ENCODE measurements at regions not wholly inside any gene's neighbourhood (a gene's known extent, or its start where the extent isn't known, plus 50 kb on each side); places are given as distances from the start of the nearest gene placed in this dataset.
"Not testable (repeated sequence)": the region's sequence is repeated elsewhere in the genome, so short reads cannot be mapped to it uniquely, and the experiment has no call there.

- no peaks in the 10 kb centered on the region for H3K9me3 ChIP-seq
- H3K36me3 ChIP-seq = no peaks in the 10 kb centered on the region
- H3K27ac ChIP-seq = no peak overlapping the region
- no peaks in the 10 kb centered on the region for H3K4me1 ChIP-seq (ENCODE audit: control insufficient read depth in 1 of 2, insufficient read depth in 1 of 2, low read depth in 1 of 2, low read length in 1 of 2)
- no peak for TF ChIP-seq CTCF (IDR thresholded peaks at IDR 0.05)
- H3K27me3 ChIP-seq = no peaks in the 10 kb centered on the region
- H3K4me3 ChIP-seq (ENCODE audit: low read depth in 1 of 2, low read length in 1 of 2) = no peak overlapping the region
Observed at GRCh38 chr6:8301502-8301901, 133.8 kb downstream of the SLC35B3 start.

GRCh38 chr6:8299034-8299433 lies 136.3 kb downstream of the SLC35B3 start:
- Histone ChIP-seq H3K4me3 (ENCODE audit: low read depth in 1 of 2, low read length in 1 of 2) (no peak overlapping the region), H3K27ac (no peak overlapping the region), H3K27me3 (no peaks in the 10 kb centered on the region), H3K4me1 (ENCODE audit: control insufficient read depth in 1 of 2, insufficient read depth in 1 of 2, low read depth in 1 of 2, low read length in 1 of 2) (no peaks in the 10 kb centered on the region), H3K36me3 (no peaks in the 10 kb centered on the region), H3K9me3 (no peaks in the 10 kb centered on the region)
- no peak for TF ChIP-seq CTCF (IDR thresholded peaks at IDR 0.05)

GRCh38 chr6:8282946-8283345 lies 152.4 kb downstream of the SLC35B3 start:
- H3K36me3 ChIP-seq; H3K27ac ChIP-seq; H3K27me3 ChIP-seq; H3K9me3 ChIP-seq; H3K4me3 ChIP-seq (ENCODE audit: low read depth in 1 of 2, low read length in 1 of 2); H3K4me1 ChIP-seq (ENCODE audit: control insufficient read depth in 1 of 2, insufficient read depth in 1 of 2, low read depth in 1 of 2, low read length in 1 of 2): not testable (repeated sequence)

- Histone ChIP-seq H3K9me3 (no peaks in the 10 kb centered on the region), H3K4me3 (ENCODE audit: low read depth in 1 of 2, low read length in 1 of 2) (no peak overlapping the region), H3K27ac (no peak overlapping the region), H3K4me1 (ENCODE audit: control insufficient read depth in 1 of 2, insufficient read depth in 1 of 2, low read depth in 1 of 2, low read length in 1 of 2) (no peaks in the 10 kb centered on the region), H3K27me3 (no peaks in the 10 kb centered on the region), H3K36me3 (no peaks in the 10 kb centered on the region)
- no peak for TF ChIP-seq CTCF (IDR thresholded peaks at IDR 0.05)
Observed at GRCh38 chr6:8282380-8282779, 153.0 kb downstream of the SLC35B3 start.

GRCh38 chr6:8279041-8279805 lies 156.1 kb downstream of the SLC35B3 start:
- no peak overlapping the region for H3K27ac ChIP-seq
- H3K9me3 ChIP-seq = no peaks in the 10 kb centered on the region
- H3K4me1 ChIP-seq (ENCODE audit: control insufficient read depth in 1 of 2, insufficient read depth in 1 of 2, low read depth in 1 of 2, low read length in 1 of 2) = no peaks in the 10 kb centered on the region
- H3K36me3 ChIP-seq = no peaks in the 10 kb centered on the region
- H3K4me3 ChIP-seq (ENCODE audit: low read depth in 1 of 2, low read length in 1 of 2) = no peak overlapping the region
- H3K27me3 ChIP-seq = no peaks in the 10 kb centered on the region
- TF ChIP-seq CTCF (IDR thresholded peaks at IDR 0.05) = no peak

- H3K9me3 ChIP-seq = no peaks in the 10 kb centered on the region
- no peak for TF ChIP-seq CTCF (IDR thresholded peaks at IDR 0.05)
- no peaks in the 10 kb centered on the region for H3K36me3 ChIP-seq
- no peaks in the 10 kb centered on the region for H3K4me1 ChIP-seq (ENCODE audit: control insufficient read depth in 1 of 2, insufficient read depth in 1 of 2, low read depth in 1 of 2, low read length in 1 of 2)
- H3K27ac ChIP-seq = no peak overlapping the region
- H3K4me3 ChIP-seq (ENCODE audit: low read depth in 1 of 2, low read length in 1 of 2) = no peak overlapping the region
- H3K27me3 ChIP-seq = no peaks in the 10 kb centered on the region
Observed at GRCh38 chr6:8278562-8278961, 156.8 kb downstream of the SLC35B3 start.

Data from neutrophil (primary cell).